ENCODE measurements at regions not wholly inside any gene's neighbourhood (a gene's known extent, or its start where the extent isn't known, plus 50 kb on each side); places are given as distances from the start of the nearest gene placed in this dataset.

- Histone ChIP-seq H3K56ac (replicated peaks; ENCODE audit: insufficient read length, low read depth, low read length) (no peak overlapping the region), H2BK15ac (ENCODE audit: low read length) (peak overlapping the region; percentile 84; the same call in 1 of the 2 replicates), H3K79me2 (ENCODE audit: control insufficient read depth in 1 of 2, insufficient read depth in 2 of 2, low read length in 2 of 2) (no peaks in the 10 kb centered on the region), H3K4me2 (ENCODE audit: insufficient read depth in 1 of 2, low read depth in 2 of 2, low read length in 2 of 2) (no peak overlapping the region), H3K4me3 (ENCODE audit: extremely low read depth in 1 of 4, insufficient read depth in 2 of 4, low read depth in 3 of 4, low read length in 4 of 4) (no peak overlapping the region), H2BK5ac (ENCODE audit: low read depth, low read length) (no peak overlapping the region), H2BK120ac (replicated peaks; ENCODE audit: low read depth, low read length) (no peak overlapping the region), H3K18ac (ENCODE audit: extremely low read depth, low read length) (no peak overlapping the region), H2AK5ac (ENCODE audit: low read depth, low read length) (no peak overlapping the region), H3K36me3 (ENCODE audit: control insufficient read depth in 2 of 4, insufficient read depth in 4 of 4, low read length in 3 of 4) (no peaks in the 10 kb centered on the region), H3K23ac (ENCODE audit: insufficient read length) (no peak overlapping the region), H3K14ac (ENCODE audit: insufficient read length) (no peak overlapping the region), H4K20me1 (replicated peaks in 1 of 2; ENCODE audit: control insufficient read depth in 1 of 2, insufficient read depth in 2 of 2, low read length in 2 of 2) (no peaks in the 10 kb centered on the region), H2AFZ (ENCODE audit: low read length) (no peak overlapping the region), H2BK12ac (ENCODE audit: low read depth, low read length) (peak overlapping the region; percentile 27; the same call in 1 of the 2 replicates), H3K79me1 (ENCODE audit: low read depth, low read length) (no peaks in the 10 kb centered on the region), H3K4ac (replicated peaks; ENCODE audit: insufficient read length, low read depth, low read length) (no peak overlapping the region), H3K9me3 (ENCODE audit: insufficient read depth in 2 of 2, low read depth in 1 of 2, low read length in 1 of 2) (peaks cover 11% of the 10 kb centered on the region in 2 experiments), H2BK20ac (ENCODE audit: low read length) (no peak overlapping the region), H4K91ac (replicated peaks; ENCODE audit: insufficient read length, low read length) (no peak overlapping the region), H3K27me3 (replicated peaks in 1 of 4; ENCODE audit: control insufficient read depth in 3 of 4, extremely low read depth in 1 of 4, insufficient read depth in 3 of 4, low read length in 3 of 4) (no peaks in the 10 kb centered on the region; a peak in 1 of 7 replicates), H4K5ac (ENCODE audit: insufficient read length, low read depth, low read length) (no peak overlapping the region), H4K8ac (ENCODE audit: extremely low read depth, insufficient read depth, low read length) (no peak overlapping the region), H3K23me2 (ENCODE audit: low read depth, low read length) (no peaks in the 10 kb centered on the region), H3K4me1 (replicated peaks in 1 of 4; ENCODE audit: control insufficient read depth in 3 of 4, insufficient read depth in 4 of 4, low read length in 3 of 4) (no peaks in the 10 kb centered on the region), H3K27ac (ENCODE audit: low read depth, low read length) (no peak overlapping the region), H3K9ac (replicated peaks in 1 of 4; ENCODE audit: extremely low read depth in 1 of 4, low read depth in 3 of 4, low read length in 3 of 4) (no peak overlapping the region)
- DNase-seq (ENCODE audit: low read depth in 1 of 2, low spot score in 2 of 2), result no peak
- ChIA-PET CTCF (ENCODE audit: partially characterized antibody) (no interaction called here), POLR2A (ENCODE audit: partially characterized antibody) (no interaction called here)
- WGBS, 2 experiments (ENCODE audit: extremely low coverage in 1 of 2, insufficient coverage in 1 of 2, insufficient read length in 1 of 2, insufficient replicate concordance in 2 of 2, low coverage in 1 of 2, low lambda C conversion rate in 2 of 2, missing lambda C conversion rate in 1 of 2), result 91% methylated on average over 15 of the region's 15 CpGs; no CpG with 5 or more reads in 1 of the 2 experiments
- FAIRE-seq, result no peak
- TF ChIP-seq RBBP5 (IDR thresholded peaks at IDR 0.05; ENCODE audit: borderline replicate concordance, low read depth, low read length) (no peak), NANOG (IDR thresholded peaks at IDR 0.05; ENCODE audit: insufficient read depth, low read depth, low read length, poor library complexity, severe bottlenecking) (no peak), CBX8 (IDR thresholded peaks at IDR 0.05; ENCODE audit: borderline replicate concordance, low read depth, low read length) (no peak), TBP (IDR thresholded peaks at IDR 0.05; ENCODE audit: low read depth, low read length) (no peak), ASH2L (IDR thresholded peaks at IDR 0.05; ENCODE audit: low read length) (no peak), TAF1 (IDR thresholded peaks at IDR 0.05; ENCODE audit: low read depth, low read length) (no peak), CREB1 (IDR thresholded peaks at IDR 0.05) (no peak), SP1 (IDR thresholded peaks at IDR 0.05; ENCODE audit: low read depth, low read length) (no peak), CHD1 (IDR thresholded peaks at IDR 0.05; ENCODE audit: low read depth, low read length) (no peak), MAFK (IDR thresholded peaks at IDR 0.05; ENCODE audit: low read depth, low read length) (no peak)
- TF ChIP-seq, protein P1, sequence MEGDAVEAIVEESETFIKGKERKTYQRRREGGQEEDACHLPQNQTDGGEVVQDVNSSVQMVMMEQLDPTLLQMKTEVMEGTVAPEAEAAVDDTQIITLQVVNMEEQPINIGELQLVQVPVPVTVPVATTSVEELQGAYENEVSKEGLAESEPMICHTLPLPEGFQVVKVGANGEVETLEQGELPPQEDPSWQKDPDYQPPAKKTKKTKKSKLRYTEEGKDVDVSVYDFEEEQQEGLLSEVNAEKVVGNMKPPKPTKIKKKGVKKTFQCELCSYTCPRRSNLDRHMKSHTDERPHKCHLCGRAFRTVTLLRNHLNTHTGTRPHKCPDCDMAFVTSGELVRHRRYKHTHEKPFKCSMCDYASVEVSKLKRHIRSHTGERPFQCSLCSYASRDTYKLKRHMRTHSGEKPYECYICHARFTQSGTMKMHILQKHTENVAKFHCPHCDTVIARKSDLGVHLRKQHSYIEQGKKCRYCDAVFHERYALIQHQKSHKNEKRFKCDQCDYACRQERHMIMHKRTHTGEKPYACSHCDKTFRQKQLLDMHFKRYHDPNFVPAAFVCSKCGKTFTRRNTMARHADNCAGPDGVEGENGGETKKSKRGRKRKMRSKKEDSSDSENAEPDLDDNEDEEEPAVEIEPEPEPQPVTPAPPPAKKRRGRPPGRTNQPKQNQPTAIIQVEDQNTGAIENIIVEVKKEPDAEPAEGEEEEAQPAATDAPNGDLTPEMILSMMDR (IDR thresholded peaks at IDR 0.05; ENCODE audit: control extremely low read depth in 1 of 3, insufficient read depth in 1 of 3, low read depth in 1 of 3, low read length in 3 of 3), result no peak
- TF ChIP-seq, protein P2, sequence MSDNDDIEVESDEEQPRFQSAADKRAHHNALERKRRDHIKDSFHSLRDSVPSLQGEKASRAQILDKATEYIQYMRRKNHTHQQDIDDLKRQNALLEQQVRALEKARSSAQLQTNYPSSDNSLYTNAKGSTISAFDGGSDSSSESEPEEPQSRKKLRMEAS (IDR thresholded peaks at IDR 0.05), result no peak
Observed at GRCh38 chrX:1833656-1834360, 218.9 kb downstream of the ASMT start.

Measured in H1 (cell line).